Stimulated activated CD8-positive, alpha-beta memory T cell treated with anti-CD3 and anti-CD28 coated beads, Interleukin-7, amount 100 ng/mL, for 48 hours (primary cell): ENCODE measurements at regions not wholly inside any gene's neighbourhood (a gene's known extent, or its start where the extent isn't known, plus 50 kb on each side); places are given as distances from the start of the nearest gene placed in this dataset.

Experiments
- DNase-seq, 2 donors: peaks; one replicate each; pipeline ENCODE4 v3.0.0-alpha.2; 2020; ENCODE audit warnings: low read depth in 1 of 2; ENCODE audit errors: extremely low read depth in 1 of 2

- DNase-seq = no peak
These were observed 645.2 kb upstream of the USP24 start for GRCh38 chr1:55860326-55860725.

GRCh38 chr1:55854911-55855310 is 639.7 kb upstream of the USP24 start:
- DNase-seq = no peak

- no peak for DNase-seq
These were observed 633.7 kb upstream of the USP24 start for GRCh38 chr1:55848906-55849305.

GRCh38 chr1:55846051-55846450 is 630.9 kb upstream of the USP24 start:
- DNase-seq = no peak

GRCh38 chr1:55844322-55844721 is 629.2 kb upstream of the USP24 start:
- no peak for DNase-seq

- DNase-seq = no peak
These were observed 624.5 kb upstream of the USP24 start for GRCh38 chr1:55839626-55840025.

DNA sequence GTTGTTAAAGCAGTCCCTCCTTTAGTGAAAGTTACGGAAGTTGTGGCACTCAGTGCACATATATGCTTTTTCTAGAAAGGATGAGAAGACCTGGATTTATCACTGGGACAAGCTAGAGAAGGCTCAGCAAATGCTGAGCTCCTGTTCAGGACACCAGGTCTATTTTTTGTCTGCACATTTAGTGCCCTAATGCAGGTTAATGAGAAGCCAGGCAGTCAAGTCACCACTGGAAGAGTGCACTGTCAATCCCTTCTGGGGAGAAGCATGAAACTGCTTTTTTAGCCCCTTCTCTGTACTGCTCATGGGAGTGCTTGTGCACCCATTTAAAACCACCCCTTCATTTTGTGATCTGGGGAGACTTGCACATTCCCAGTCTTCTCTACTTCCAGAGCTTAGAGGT is 624.1 kb upstream of the USP24 start:
- no peak for DNase-seq

DNA sequence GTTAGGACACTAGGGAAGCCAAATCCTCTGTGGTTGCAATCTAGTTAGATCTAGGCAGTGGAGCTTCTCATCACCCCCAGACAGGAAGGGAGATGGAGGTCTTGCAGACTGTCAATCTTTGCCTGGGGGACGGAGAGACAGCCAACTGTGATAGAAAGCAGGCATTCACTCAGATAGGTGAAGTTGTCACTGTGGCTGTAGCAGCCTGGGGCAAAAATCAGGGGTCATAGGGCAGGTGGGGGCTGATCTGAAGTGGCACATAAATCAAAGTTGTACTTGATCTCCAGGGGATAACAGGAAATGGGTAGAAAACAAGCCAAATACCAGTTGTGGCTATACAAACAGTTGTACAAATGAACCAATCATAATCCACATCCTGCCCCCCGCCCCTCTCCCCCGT is 620.9 kb upstream of the USP24 start:
- no peak for DNase-seq

GRCh38 chr1:55833529-55834091 is 618.4 kb upstream of the USP24 start:
- no peak for DNase-seq

GRCh38 chr1:55831759-55832158 is 616.6 kb upstream of the USP24 start:
- no peak for DNase-seq

GRCh38 chr1:55828044-55828443 is 612.9 kb upstream of the USP24 start:
- DNase-seq = no peak

DNA sequence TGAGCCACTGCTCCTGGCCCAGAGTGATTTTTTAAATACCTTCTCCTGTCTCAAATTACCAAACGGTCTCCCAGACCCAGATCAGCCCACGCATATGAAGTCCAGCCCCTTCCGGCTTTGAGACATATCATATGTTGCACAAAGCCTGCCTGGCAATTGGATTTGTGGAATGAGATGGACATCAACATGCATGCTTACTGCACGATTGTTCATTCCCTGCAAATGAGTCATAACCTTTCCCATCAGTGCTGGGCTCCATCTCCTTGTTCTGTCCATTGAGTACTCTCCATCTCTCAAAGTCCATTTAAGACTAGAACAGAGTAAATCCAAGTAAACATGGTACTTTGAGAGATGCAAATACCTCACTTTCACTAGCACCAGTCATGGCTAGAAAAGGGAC is 612.2 kb upstream of the USP24 start:
- no peak for DNase-seq

DNA sequence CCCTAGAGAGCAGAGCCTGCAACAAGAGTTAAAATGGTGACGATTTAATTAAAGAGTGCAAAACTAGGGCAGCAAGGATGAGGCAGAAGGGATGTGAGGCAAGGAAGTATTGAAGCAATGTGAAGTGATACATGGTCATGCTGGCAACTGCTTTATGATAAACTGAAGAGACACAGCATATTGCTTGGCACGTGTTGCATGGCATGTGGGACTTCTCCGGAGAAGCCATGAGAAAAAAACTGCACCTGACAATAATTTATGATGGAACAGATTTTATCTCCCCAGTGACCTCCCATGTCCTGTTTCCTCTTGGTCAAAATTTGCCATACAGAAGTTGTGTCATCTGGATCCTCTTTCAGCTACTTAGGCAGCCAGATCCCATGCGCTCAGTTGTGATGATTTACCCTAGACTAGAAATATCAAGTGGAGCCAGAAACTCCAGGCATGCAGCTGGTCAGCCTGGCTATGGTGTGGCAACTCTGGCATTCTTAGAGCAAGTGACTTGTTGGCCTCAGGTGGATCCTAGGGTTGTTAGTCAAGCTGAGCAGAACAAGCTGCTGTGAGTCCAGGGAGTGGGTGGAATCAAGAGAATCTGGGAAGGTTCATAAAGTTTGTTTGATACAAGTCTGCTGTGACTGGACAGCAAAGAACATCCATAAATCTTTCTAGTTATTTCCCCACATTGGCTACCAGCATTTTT is 611.4 kb upstream of the USP24 start:
- DNase-seq = no peak

DNA sequence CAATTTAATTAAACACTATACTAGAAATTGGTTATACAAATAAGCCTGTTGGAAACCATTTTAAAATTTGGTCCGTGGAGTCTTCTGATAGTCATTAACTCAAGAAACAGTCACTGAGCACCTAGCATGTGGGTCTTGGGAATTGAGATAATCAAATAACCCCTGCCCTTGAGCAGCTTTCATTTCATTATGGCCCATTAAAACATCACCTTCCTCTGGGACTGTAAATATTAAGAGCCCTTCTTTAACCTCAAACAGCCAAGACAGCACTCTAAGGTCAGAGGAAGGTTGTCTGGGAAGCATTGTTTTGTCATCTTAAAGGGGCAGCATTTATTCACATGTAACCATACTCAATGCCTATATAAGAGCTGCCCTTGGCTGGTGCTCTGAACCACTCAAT is 610.3 kb upstream of the USP24 start:
- DNase-seq = no peak

DNA sequence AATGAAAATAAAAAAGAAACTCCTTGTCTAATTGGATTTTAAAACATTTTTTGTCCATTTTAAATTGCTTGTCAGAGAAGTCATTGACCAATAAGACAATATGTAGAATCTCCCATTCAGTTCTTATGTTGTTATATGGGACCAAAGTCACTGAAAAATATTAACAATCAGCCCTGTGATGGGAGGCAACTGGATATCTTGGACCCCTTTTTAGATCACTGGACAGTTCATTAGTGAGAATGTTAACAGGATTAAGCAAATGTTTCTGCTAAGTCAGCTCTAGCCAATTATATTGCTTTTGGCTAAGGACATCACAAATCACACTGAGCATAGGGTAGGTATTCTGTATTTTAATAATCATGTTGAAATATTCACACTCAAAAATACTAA is 609.1 kb upstream of the USP24 start:
- DNase-seq = no peak

GRCh38 chr1:55823541-55824250 is 608.5 kb upstream of the USP24 start:
- no peak for DNase-seq

- DNase-seq = no peak
These were observed 607.7 kb upstream of the USP24 start for GRCh38 chr1:55822891-55823290.

GRCh38 chr1:55821234-55821633 is 606.1 kb upstream of the USP24 start:
- DNase-seq = no peak

GRCh38 chr1:55820501-55820900 is 605.3 kb upstream of the USP24 start:
- no peak for DNase-seq

- no peak for DNase-seq
These were observed 603.8 kb upstream of the USP24 start for GRCh38 chr1:55819011-55819410.

- DNase-seq = no peak
These were observed 601.6 kb upstream of the USP24 start for GRCh38 chr1:55816456-55817426.
